ENCODE measurements at regions not wholly inside any gene's neighbourhood (a gene's known extent, or its start where the extent isn't known, plus 50 kb on each side); places are given as distances from the start of the nearest gene placed in this dataset.
"Not testable (repeated sequence)": the region's sequence is repeated elsewhere in the genome, so short reads cannot be mapped to it uniquely, and the experiment has no call there.

DNA sequence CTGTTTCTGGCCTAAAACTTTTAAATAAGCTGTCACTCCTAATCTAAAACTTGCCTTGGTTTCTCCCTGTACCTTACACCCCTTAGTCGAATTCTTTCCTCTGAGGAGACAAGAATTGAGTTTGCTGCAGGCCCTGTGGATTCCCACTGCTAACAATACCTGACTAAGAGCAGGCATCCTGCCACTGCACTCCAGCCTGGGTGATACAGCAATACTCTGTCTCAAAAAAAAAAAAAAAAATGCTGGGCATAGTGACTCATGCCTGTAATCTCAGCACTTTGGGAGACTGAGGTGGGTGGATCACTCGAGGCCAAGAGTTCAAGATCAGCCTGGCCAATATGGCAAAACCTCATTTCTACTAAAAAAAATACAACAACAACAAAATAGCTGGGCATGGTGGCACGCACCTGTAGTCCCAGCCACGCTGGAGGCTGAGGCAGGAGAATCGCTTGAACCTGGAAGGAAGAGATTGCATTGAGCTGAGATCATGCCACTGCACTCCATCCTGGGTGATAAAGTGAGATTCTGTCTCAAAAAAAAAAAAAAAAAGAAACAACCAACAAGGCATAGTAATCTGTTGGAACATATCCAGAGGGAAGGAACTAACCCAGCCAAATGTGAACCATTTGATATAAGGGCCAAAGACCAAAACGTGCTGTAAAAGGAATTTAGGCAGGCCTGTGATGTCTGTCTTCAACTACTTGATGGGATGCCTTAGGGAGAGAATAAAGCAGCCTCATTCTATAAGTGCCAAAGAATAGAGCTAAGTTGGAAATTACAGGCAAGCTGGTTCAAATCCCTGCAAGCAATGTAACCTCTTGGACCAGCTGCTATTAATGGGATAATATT lies 732.7 kb upstream of the AUTS2 start:
- Histone ChIP-seq H3K4me1 (no peaks in the 10 kb centered on the region), H3K27me3 (no peaks in the 10 kb centered on the region), H3K36me3 (no peaks in the 10 kb centered on the region), H3K27ac (no peak overlapping the region), H3K4me3 (no peak overlapping the region), H3K9me3 (peaks cover 0 to 9% (median 2%) of the 10 kb centered on the region in 4 donors)
- no peak for DNase-seq
- WGBS, 5 donors = 60 to 75% (median 70%) methylated on average over 6 of the region's 6 CpGs
- TF ChIP-seq EP300 (IDR thresholded peaks at IDR 0.05) (no peak), POLR2AphosphoS5 (IDR thresholded peaks at IDR 0.05) (no peak), POLR2A (IDR thresholded peaks at IDR 0.05) (no peak)
- TF ChIP-seq, protein P1, sequence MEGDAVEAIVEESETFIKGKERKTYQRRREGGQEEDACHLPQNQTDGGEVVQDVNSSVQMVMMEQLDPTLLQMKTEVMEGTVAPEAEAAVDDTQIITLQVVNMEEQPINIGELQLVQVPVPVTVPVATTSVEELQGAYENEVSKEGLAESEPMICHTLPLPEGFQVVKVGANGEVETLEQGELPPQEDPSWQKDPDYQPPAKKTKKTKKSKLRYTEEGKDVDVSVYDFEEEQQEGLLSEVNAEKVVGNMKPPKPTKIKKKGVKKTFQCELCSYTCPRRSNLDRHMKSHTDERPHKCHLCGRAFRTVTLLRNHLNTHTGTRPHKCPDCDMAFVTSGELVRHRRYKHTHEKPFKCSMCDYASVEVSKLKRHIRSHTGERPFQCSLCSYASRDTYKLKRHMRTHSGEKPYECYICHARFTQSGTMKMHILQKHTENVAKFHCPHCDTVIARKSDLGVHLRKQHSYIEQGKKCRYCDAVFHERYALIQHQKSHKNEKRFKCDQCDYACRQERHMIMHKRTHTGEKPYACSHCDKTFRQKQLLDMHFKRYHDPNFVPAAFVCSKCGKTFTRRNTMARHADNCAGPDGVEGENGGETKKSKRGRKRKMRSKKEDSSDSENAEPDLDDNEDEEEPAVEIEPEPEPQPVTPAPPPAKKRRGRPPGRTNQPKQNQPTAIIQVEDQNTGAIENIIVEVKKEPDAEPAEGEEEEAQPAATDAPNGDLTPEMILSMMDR (IDR thresholded peaks at IDR 0.05) = no peak
- intact Hi-C loops (cut with DNase I; ENCODE audit: low total_unique reads) = no loop called here

DNA sequence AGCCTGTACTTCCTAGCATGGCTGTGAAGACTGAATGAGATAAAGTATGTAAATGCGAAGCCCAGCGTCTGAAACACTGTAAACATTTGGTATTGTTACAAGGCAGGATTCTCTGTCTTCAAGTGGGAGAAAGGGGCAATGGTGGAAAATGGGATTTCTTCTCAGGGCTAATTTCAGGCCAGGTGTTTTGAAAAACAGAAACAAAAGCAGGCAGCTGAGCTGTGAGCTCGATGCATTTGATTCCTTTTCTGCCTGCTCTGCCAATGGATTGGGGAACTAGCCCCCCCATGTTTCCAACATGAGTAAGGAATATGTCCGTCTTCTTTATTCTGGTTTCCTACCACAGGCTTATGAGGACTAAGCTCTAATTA lies 732.1 kb upstream of the AUTS2 start:
- no peak overlapping the region for H3K4me3 ChIP-seq
- intact Hi-C loops (cut with DNase I; ENCODE audit: low total_unique reads) = no loop called here

DNA sequence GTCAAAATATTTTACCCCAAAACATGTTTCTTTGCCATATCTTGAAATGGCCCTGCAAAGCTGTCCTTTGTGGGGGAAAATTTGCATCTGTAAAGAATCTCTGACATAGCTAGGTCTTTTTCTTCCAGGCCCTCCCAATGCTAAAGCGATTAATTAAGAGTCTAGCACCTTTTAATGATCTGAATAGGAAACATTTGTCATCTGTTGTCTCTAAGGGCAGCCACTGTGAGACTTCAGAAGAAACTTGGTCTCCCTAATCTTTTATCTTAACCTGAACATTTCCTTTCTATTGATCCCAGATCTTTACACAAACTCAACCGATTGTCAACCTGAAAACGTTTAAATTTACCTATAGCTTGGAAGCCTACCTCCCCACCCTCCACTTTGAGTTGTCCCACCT lies 731.6 kb upstream of the AUTS2 start:
- H3K36me3 ChIP-seq; H3K27me3 ChIP-seq; H3K27ac ChIP-seq; intact Hi-C loops (cut with DNase I; ENCODE audit: low total_unique reads); H3K4me1 ChIP-seq; DNase-seq; H3K4me3 ChIP-seq; H3K9me3 ChIP-seq: not testable (repeated sequence)
- WGBS, 5 donors = 45 to 61% (median 53%) methylated on average over 3 of the region's 3 CpGs

More for the DNA sequence above, 732.1 kb upstream of the AUTS2 start:
- no peak overlapping the region for H3K27ac ChIP-seq
- H3K9me3 ChIP-seq = peaks cover 0 to 9% (median 2%) of the 10 kb centered on the region in 4 donors
- H3K4me1 ChIP-seq = no peaks in the 10 kb centered on the region
- DNase-seq = no peak
- peaks cover 0 to 3% (median 0%) of the 10 kb centered on the region in 3 donors for H3K27me3 ChIP-seq
- no peaks in the 10 kb centered on the region for H3K36me3 ChIP-seq
- TF ChIP-seq, protein P1 (IDR thresholded peaks at IDR 0.05) = no peak
- no peak for TF ChIP-seq POLR2A (IDR thresholded peaks at IDR 0.05)
- TF ChIP-seq POLR2AphosphoS5 (IDR thresholded peaks at IDR 0.05) = no peak
- WGBS, 5 donors = 51 to 57% (median 53%) methylated on average over 4 of the region's 4 CpGs

DNA sequence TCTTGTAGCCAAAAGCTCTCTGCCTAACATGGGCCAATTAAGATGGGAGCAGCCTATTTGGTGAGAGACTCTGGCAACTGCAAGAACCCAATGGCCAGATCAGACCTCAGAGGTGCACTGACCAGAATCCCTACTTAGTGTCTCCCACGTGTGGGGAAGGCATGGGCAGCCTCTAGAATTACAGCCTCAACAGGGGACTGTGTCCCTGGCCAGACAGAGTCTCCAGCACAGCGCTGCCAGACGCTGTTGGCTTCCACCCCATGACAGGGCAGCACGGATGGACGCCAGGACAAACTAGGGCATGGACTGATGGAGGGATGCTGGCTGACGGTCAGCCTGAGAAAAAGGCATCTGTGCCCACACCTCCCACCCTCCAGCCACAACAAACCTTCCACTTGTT lies 729.3 kb upstream of the AUTS2 start:
- TF ChIP-seq POLR2AphosphoS5 (IDR thresholded peaks at IDR 0.05) = no peak
- TF ChIP-seq, protein P1 (IDR thresholded peaks at IDR 0.05) = no peak
- TF ChIP-seq EP300 (IDR thresholded peaks at IDR 0.05) = no peak
- no peak for TF ChIP-seq POLR2A (IDR thresholded peaks at IDR 0.05)
- H3K27ac ChIP-seq = no peak overlapping the region
- no peaks in the 10 kb centered on the region for H3K36me3 ChIP-seq
- DNase-seq = no peak
- intact Hi-C loops (cut with DNase I; ENCODE audit: low total_unique reads) = no loop called here
- no peaks in the 10 kb centered on the region for H3K4me1 ChIP-seq
- peaks cover 0 to 9% (median 0%) of the 10 kb centered on the region in 3 donors for H3K27me3 ChIP-seq
- no peak overlapping the region for H3K4me3 ChIP-seq
- 73 to 92% (median 79%) methylated on average over 4 to 6 of the region's 6 CpGs for WGBS, 5 donors
- H3K9me3 ChIP-seq = peaks cover 0 to 4% (median 2%) of the 10 kb centered on the region in 4 donors

DNA sequence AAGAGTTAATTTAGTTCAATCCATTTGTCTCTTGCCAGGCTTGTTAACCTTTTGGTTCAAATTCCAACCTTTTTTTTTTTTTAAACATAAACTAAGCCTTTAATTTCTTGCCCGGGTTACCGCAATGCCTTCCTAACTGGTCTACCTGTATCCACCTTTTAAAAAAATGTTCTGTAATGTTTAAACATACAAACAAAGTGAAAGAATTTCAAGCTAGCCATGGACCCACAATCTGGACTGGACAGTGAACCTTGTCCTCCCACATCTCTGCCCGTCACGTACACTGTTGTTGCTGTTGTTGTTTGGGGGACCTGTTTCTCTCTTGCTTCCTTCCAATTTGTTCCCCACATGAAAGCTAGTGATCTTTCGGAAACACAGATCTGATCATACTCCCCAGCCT lies 724.7 kb upstream of the AUTS2 start:
- Histone ChIP-seq H3K9me3 (peaks cover 0 to 1% (median 0%) of the 10 kb centered on the region in 4 donors), H3K36me3 (no peaks in the 10 kb centered on the region), H3K27ac (no peak overlapping the region), H3K4me1 (no peaks in the 10 kb centered on the region), H3K4me3 (no peak overlapping the region), H3K27me3 (peaks cover 0 to 9% (median 0%) of the 10 kb centered on the region in 3 donors)
- intact Hi-C loops (cut with DNase I; ENCODE audit: low total_unique reads) = no loop called here
- 62 to 73% (median 70%) methylated on average over 5 of the region's 5 CpGs for WGBS, 5 donors
- TF ChIP-seq EP300 (IDR thresholded peaks at IDR 0.05) (no peak), POLR2A (IDR thresholded peaks at IDR 0.05) (no peak), POLR2AphosphoS5 (IDR thresholded peaks at IDR 0.05) (no peak)
- TF ChIP-seq, protein P1 (IDR thresholded peaks at IDR 0.05) = no peak
- DNase-seq = no peak
